Sigmoid colon (tissue), 6 donors: ENCODE measurements at regions not wholly inside any gene's neighbourhood (a gene's known extent, or its start where the extent isn't known, plus 50 kb on each side); places are given as distances from the start of the nearest gene placed in this dataset.

Experiments used
- DNase-seq: peaks from one replicate; pipeline ENCODE4 v3.0.0-alpha.2; 2019
- H3K27ac ChIP-seq, 4 donors: fragments of 200-600 bp; sonication (generic); one replicate each; pipeline ENCODE4 v1.5.1; 2016 to 2019; ENCODE audit warnings: mild to moderate bottlenecking in 1 of 4
- H3K27me3 ChIP-seq, 3 donors: fragments of 200-600 bp; sonication (generic); one replicate each; pipeline ENCODE4 v1.5.1; 2019; ENCODE audit warnings: mild to moderate bottlenecking in 1 of 3
- H3K36me3 ChIP-seq, 4 donors: fragments of 200-600 bp; sonication (generic); one replicate each; pipeline ENCODE4 v1.5.1; 2016 to 2019
- H3K4me1 ChIP-seq, 4 donors: fragments of 200-600 bp; sonication (generic); one replicate each; pipeline ENCODE4 v1.5.1; 2017 to 2019
- H3K4me3 ChIP-seq, 4 donors: fragments of 200-600 bp; sonication (generic); one replicate each; pipeline ENCODE4 v1.5.1; 2017 to 2019; ENCODE audit warnings: mild to moderate bottlenecking in 2 of 4, moderate library complexity in 1 of 4
- H3K9me3 ChIP-seq, 4 donors: fragments of 200-600 bp in 3 of 4; sonication (generic) in 3 of 4; one replicate each; pipeline versions ENCODE4 v1.5.1 to v1.6.1; 2013 to 2019
- CTCF ChIP-seq, 4 experiments: fragments of 450-650 bp in 3 of 4; fragments of 200-600 bp in 1 of 4; IDR thresholded peaks; one replicate each; pipeline ENCODE4 v1.5.1; 2016 to 2019; ENCODE audit warnings: antibody characterized with exemption in 4 of 4, mild to moderate bottlenecking in 3 of 4, moderate library complexity in 2 of 4
- EP300 ChIP-seq, 4 donors: sonication (generic); formaldehyde crosslinking; IDR thresholded peaks; one replicate each; pipeline ENCODE4 v1.6.1; 2017; ENCODE audit warnings: antibody characterized with exemption in 4 of 4
- POLR2A ChIP-seq, 2 donors: fragments of 450-650 bp; IDR thresholded peaks; one replicate each; pipeline ENCODE4 v1.6.1; 2016; ENCODE audit warnings: antibody characterized with exemption in 2 of 2, mild to moderate bottlenecking in 2 of 2, moderate library complexity in 2 of 2
- POLR2AphosphoS5 ChIP-seq, 4 donors: sonication (generic); formaldehyde crosslinking; IDR thresholded peaks; one replicate each; pipeline ENCODE4 v1.6.1; 2017; ENCODE audit warnings: antibody characterized with exemption in 4 of 4
- WGBS, 2 donors: extraction: QIAGEN DNeasy Blood & Tissue Kit; methylation state at CpG; one replicate each; pipeline ENCODE4 v1.1.7; 2013; 5-methylcytosine and 5-hydroxymethylcytosine counted together
- intact Hi-C: fragments of 100-400 bp; cut with DNase I; formaldehyde crosslinking; loops from one replicate; pipeline ENCODE4 v1.15.1; 2023
- donor health status: healthy with polysubstance abuse.
- donor health status: healthy.

GRCh38 chr1:213324859-213325258 is 273.8 kb downstream of the RPS6KC1 start:
- WGBS, 2 donors, result 93 to 94% methylated on average over 9 of the region's 9 CpGs
- TF ChIP-seq POLR2A (IDR thresholded peaks at IDR 0.05), result no peak
- no peak for TF ChIP-seq EP300 (IDR thresholded peaks at IDR 0.05)
- H3K9me3 ChIP-seq, result no peaks in the 10 kb centered on the region
- intact Hi-C loops, result no loop called here
- no peaks in the 10 kb centered on the region for H3K36me3 ChIP-seq
- no peak overlapping the region for H3K27ac ChIP-seq
- no peak for DNase-seq
- no peaks in the 10 kb centered on the region for H3K4me1 ChIP-seq
- H3K4me3 ChIP-seq, result no peak overlapping the region
- no peaks in the 10 kb centered on the region for H3K27me3 ChIP-seq

DNA sequence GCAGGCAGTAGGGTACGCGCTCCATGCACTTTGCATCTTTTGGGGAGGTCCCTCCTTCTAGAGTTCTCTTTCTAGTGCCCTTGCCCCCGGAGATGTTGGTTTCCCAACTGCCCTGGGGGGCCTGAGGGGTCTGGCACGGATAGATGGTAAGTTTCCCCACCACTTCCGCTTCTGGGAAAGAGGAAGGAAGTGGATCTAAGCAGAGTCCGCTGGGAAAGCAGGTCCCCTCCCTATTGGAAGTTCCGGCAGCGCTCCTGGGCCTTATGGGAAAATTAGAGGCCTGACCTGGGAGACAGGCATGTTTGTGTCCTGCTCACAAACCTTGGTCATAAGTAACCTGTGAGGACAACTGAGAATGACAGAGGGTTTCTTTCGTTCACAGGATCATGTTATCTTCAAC is 274.4 kb downstream of the RPS6KC1 start:
- H3K9me3 ChIP-seq, result no peaks in the 10 kb centered on the region
- no peak overlapping the region for H3K4me3 ChIP-seq
- intact Hi-C loops, result no loop called here
- H3K27me3 ChIP-seq, result no peaks in the 10 kb centered on the region
- TF ChIP-seq POLR2A (IDR thresholded peaks at IDR 0.05) (no peak), CTCF (IDR thresholded peaks at IDR 0.05) (no peak), POLR2AphosphoS5 (IDR thresholded peaks at IDR 0.05) (no peak), EP300 (IDR thresholded peaks at IDR 0.05) (no peak)
- no peak for DNase-seq
- 82 to 86% methylated on average over 9 of the region's 9 CpGs for WGBS, 2 donors
- H3K27ac ChIP-seq, result no peak overlapping the region
- no peaks in the 10 kb centered on the region for H3K4me1 ChIP-seq
- no peaks in the 10 kb centered on the region for H3K36me3 ChIP-seq

- no peak overlapping the region for H3K27ac ChIP-seq
- no peak for TF ChIP-seq POLR2A (IDR thresholded peaks at IDR 0.05)
- no peak for TF ChIP-seq POLR2AphosphoS5 (IDR thresholded peaks at IDR 0.05)
- no peak for TF ChIP-seq CTCF (IDR thresholded peaks at IDR 0.05)
- TF ChIP-seq EP300 (IDR thresholded peaks at IDR 0.05), result no peak
- WGBS, 2 donors, result 86 to 87% methylated on average over 2 of the region's 2 CpGs
Measured at GRCh38 chr1:213326281-213327016, 275.4 kb downstream of the RPS6KC1 start.

DNA sequence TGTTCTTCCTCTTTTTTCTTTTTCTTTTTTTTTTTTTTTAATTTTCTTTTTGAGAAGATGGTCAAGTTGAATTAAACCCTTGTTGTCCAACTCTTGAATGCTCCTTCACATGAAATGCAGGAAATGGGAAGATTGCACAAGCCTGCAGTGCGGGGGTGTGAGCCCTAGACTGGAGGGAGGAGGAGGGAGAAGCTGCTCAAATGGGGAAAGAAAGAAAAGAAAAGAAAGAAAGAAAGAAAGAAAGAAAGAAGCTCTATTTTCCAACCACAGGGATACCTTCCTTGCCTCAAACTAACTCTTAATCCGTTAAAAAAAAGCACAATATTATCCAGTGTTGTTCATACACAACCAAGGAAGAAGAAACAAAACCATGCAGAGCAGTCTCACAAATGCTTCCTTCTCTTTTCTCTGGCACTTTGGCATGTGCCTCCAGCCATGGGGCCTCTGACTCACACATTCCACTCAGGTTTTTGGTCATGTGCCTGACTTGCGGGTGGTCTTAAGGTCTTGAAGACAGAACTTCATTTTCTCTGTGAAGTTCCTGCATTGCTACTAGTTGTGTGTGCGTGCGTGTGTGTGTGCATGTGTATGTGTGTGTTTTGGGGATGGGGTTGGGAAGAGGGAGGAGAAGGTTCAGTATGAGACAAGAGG is 276.1 kb downstream of the RPS6KC1 start:
- DNase-seq, result no peak
- Histone ChIP-seq H3K9me3 (no peaks in the 10 kb centered on the region), H3K27ac (no peak overlapping the region), H3K4me1 (no peaks in the 10 kb centered on the region), H3K27me3 (no peaks in the 10 kb centered on the region), H3K4me3 (no peak overlapping the region), H3K36me3 (no peaks in the 10 kb centered on the region)
- WGBS, 2 donors, result 76 to 88% methylated on average over 5 of the region's 5 CpGs
- intact Hi-C loops, result no loop called here
- TF ChIP-seq CTCF (IDR thresholded peaks at IDR 0.05) (no peak), POLR2A (IDR thresholded peaks at IDR 0.05) (no peak), EP300 (IDR thresholded peaks at IDR 0.05) (no peak), POLR2AphosphoS5 (IDR thresholded peaks at IDR 0.05) (no peak)

More at GRCh38 chr1:213326281-213327016, 275.4 kb downstream of the RPS6KC1 start:
- DNase-seq, result no peak
- Histone ChIP-seq H3K36me3 (no peaks in the 10 kb centered on the region), H3K4me3 (no peak overlapping the region), H3K27me3 (no peaks in the 10 kb centered on the region), H3K4me1 (no peaks in the 10 kb centered on the region), H3K9me3 (no peaks in the 10 kb centered on the region)
- intact Hi-C loops, result no loop called here

- no peaks in the 10 kb centered on the region for H3K9me3 ChIP-seq
- no peak for DNase-seq
- no peak overlapping the region for H3K4me3 ChIP-seq
- intact Hi-C loops, result no loop called here
- 82 to 84% methylated on average over 11 of the region's 11 CpGs for WGBS, 2 donors
- no peak overlapping the region for H3K27ac ChIP-seq
- H3K27me3 ChIP-seq, result no peaks in the 10 kb centered on the region
- TF ChIP-seq POLR2A (IDR thresholded peaks at IDR 0.05) (no peak), EP300 (IDR thresholded peaks at IDR 0.05) (no peak), CTCF (IDR thresholded peaks at IDR 0.05) (no peak)
- H3K4me1 ChIP-seq, result no peaks in the 10 kb centered on the region
- no peaks in the 10 kb centered on the region for H3K36me3 ChIP-seq
Measured at GRCh38 chr1:213329406-213330008, 278.5 kb downstream of the RPS6KC1 start.
